Embryonic facial prominence (tissue), 1 donor: ENCODE measurements at regions not wholly inside any gene's neighbourhood (a gene's known extent, or its start where the extent isn't known, plus 50 kb on each side); places are given as distances from the start of the nearest gene placed in this dataset.

ENCODE experiments used
- DNase-seq: peaks from one replicate; pipeline ENCODE4 v3.0.0-alpha.2; 2016; ENCODE audit errors: extremely low spot score

DNA sequence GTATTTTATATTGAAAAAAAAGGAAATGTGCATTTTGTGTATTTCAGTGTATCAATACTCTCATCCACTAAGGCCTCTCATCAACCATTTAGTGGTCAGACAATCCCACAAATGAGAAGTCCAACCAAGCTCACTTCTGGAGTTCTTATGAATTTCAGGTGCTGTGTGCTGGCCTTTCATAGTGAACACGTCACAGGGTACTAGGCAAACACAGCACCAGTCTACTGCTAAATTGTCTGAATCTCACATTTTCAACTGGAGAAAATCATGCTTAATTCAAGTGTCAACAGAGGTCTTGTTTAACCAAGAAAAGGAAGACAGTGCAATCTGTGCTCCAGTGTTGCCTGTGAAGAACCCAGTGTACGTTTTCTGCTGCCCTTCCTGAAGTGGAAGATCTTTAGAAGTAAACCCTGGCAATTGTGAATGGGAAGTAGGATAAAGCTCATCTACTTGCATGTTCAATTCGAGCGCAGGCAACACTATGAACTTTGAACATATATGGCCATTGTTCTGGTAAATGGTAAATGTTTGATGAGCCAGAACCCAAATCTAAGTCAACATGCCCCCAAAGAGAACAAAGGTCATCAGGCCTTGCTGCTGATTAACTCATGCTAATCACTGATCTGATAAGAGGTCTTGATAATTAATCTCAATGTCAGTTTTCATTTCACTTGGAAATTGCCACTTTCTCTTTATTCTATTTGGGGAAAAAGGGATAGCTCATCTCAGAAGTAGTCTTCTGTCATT is 439.2 kb upstream of the SOX9 start:
- no peak for DNase-seq

DNA sequence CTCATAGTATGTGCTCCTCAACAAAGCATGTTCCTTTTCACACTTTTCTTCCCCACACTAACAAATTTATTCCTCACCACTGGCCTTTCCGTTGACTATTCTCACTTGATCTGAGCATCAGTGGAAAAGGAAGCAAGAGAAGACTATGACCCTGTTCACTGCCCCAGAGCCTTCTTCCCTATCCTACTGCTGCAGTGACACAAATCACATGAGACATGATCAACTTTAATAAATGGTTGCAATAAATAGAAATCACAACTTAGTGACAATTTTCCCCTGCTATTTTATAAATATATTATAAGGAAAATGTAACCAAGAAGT is 438.7 kb upstream of the SOX9 start:
- DNase-seq: no peak

DNA sequence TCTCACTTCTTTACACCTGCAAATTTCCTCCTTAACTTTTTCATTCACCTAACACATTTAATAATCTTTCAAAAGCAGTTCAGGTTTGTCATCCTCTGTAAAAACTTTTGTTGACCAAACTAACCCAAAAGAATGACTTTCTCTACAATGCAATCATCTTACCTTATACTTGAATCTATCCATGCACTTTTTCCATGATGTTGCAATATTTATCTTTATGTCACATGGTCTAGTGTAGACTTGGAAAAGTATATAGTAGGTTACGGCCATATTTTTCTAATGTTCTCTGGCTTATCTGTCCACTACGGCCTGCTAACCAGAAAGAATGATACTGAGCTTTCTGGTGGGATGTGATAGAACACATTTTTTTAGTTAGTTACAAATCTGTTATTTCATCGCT is 431.0 kb upstream of the SOX9 start:
- DNase-seq: no peak

DNA sequence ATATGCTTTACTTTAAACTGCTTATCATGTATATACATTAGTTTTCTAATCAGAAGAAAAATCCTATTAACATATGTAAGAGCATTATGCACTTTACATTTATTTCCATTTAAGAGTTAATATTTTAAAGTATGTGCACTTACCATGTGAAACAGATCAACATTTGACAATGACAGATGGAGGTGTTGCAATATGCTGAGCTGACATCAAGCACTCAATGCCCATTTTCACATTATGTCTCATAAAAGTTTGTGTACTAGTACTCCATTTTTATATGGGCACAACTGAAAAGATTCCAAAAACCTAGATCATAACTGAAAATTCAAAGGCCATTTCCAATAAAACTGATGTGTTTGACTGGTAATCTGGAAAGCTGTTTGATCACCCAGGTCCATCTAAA is 420.9 kb upstream of the SOX9 start:
- no peak for DNase-seq

DNA sequence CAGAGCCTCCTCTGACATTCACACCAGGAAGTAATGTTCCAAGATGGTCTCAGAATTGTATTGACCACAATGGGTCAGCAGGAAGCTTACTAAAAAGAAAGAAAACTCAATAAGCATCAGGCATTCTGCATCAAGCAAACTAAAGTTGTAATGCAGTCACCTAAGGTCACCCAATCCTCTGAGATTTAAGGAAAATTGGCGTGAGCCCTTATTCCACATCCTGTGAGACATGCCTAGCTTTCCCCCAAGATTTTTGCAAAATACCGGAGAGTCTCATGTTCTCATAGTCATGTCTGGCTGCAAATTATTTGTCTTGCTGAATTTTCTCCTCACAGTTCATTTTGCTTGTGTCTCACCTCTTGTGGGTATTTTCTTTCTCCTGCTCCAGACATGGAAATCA is 417.1 kb upstream of the SOX9 start:
- DNase-seq: no peak

GRCh38 chr17:71709271-71709890 is 411.4 kb upstream of the SOX9 start:
- peak; percentile 15 for DNase-seq

GRCh38 chr17:71709946-71710345 is 410.9 kb upstream of the SOX9 start:
- DNase-seq: no peak

GRCh38 chr17:71710816-71711215 is 410.0 kb upstream of the SOX9 start:
- no peak for DNase-seq

DNA sequence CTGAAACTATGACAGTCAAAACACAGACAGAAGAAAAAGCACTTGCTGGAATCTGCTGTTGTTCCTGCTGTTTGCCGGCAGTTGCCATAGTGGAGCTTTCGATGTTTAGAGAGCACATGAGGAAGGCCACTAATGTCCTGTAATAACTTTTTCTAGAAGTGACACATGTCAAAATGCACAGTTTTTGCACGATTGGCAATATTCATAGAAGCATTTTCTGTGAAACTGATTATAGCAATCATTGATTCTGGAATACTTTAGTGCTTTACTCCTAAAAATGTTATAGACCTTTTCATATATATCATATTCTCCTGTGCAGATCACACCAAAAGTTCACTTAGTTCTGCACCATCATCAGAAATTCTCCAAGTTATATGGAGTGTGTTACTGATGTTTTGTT is 407.0 kb upstream of the SOX9 start:
- DNase-seq: no peak

DNA sequence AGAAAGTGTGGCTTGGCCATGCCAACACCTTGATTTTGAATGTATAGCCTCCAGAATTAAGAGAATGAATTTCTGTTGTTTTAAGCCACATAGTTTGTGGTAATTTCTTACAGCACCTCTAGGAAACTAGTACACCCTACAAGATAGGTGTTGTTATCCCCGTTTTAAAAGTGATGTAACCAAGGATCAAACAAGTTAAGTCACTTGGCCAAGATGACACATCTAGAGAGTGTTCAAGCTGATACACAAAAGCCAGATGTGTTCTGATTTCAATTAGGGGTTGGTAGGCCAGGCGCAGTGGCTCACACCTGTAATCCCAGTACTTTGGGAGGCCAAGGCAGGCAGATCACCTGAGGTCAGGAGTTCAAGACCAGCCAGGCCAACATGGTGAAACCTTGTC is 396.5 kb upstream of the SOX9 start:
- DNase-seq: no peak

DNA sequence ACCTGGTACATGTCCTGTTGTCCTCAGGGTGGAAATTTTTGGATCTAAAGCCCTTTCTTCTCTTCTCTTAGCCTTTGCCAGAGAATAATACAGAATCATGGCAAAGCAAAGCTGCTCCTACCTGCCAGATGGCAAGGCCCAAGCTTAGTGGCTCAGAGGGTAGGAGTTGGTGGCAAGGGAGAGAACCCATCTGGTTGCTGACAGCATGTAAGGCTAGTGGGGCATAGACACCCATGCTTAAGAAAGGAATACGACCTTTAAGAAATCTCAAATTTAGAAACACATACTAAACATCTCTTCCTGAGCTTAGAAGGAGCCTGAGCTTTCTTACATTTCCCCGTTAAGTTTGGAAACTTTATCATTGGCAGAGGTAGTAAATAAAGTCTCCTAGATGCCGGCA is 395.0 kb upstream of the SOX9 start:
- no peak for DNase-seq

- no peak for DNase-seq
Measured at GRCh38 chr17:71726341-71726740, 394.5 kb upstream of the SOX9 start.

- no peak for DNase-seq
Measured at GRCh38 chr17:71727292-71727691, 393.5 kb upstream of the SOX9 start.

DNA sequence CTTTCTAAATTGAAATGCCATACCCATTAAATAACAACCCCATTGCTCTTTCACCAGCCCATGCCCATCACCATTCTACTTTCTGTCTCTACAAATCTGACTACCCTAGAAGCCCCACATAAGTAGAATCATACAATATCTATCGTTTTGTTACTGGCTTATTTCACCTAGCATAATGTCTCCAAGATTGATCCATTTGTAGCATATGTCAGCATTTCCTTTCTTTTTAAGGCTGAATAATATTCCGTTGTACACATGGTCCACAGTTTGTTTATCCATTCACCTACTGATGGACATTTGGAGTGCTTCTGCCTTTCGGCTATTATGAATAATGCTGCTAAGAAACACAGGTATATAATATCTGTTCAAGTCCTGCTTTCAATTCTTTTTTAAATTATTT is 393.1 kb upstream of the SOX9 start:
- DNase-seq: no peak

DNA sequence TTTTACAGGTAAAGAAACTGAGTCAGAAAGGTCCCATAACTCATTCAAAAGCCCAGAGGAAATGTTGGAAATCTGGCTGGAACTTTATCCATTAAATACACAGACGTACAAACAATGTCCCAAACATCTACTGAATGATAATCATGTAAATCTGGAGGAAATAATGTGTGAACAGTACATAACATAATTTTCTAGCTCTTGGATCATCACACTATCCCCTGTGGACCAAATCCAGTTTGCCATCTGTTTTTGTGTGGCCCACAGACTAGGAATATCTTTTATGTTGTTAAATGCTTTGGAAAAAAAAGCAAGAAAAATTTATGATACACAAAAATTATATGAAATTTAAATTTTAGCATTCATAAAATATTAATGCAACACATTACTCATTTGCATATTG is 389.9 kb upstream of the SOX9 start:
- DNase-seq: no peak

DNA sequence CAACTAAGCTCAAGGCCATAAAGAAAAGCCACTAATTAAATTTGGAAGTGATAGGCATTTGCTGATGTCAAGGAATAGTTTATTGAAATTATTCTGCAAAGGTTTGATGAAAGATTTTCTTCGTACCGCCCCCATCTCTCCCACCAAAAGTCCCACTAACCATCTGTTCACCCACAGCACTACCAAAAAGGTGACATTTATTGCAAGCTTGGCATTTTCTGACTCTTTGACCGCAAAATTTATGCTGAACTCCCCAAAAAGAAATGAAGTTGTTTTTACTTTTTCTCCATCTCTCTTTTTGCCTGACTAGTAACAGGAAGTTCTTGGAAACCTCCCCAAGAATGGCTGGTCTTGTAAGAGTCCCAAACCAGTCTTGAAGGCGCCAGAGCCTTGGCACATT is 384.9 kb upstream of the SOX9 start:
- no peak for DNase-seq

DNA sequence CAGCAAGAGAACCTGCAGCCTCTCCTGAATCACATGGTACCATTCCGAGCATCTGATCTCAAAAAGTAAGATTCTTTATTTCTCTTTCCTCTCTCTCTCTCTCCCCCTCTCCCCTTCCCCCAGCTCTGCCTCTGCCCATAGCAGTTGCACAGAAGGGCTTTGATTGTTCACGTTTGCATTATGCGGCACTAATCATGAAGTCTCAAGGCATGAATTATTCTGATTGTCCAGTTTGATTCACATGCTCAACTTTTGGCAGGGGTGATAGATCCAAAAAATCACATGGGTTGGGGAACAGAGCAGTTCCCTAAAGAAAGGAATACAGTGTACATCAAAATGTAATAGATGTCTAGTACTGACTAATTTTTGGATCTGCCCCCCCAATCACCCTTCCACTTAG is 380.0 kb upstream of the SOX9 start:
- no peak for DNase-seq

- no peak for DNase-seq
Measured at GRCh38 chr17:71741836-71742235, 379.0 kb upstream of the SOX9 start.

DNA sequence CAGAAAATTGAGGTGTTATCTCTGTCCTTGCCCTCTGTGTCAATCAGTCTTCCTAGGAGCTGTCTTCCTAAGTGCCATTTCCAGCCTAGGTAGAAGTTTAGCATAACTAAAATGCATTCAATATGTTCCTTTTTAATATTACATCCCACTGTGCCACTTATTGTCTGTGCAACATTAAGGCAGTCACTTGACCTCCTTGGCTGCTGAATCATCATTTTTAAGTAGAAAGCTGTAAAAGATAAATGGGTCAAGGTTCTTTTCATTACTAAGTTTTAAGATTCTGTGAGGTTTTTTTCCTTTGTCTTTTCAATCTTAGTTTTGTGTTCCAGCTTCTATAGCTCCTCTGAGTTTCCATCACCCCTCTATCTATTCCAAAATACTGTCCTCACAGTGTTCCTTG is 371.9 kb upstream of the SOX9 start:
- no peak for DNase-seq

DNA sequence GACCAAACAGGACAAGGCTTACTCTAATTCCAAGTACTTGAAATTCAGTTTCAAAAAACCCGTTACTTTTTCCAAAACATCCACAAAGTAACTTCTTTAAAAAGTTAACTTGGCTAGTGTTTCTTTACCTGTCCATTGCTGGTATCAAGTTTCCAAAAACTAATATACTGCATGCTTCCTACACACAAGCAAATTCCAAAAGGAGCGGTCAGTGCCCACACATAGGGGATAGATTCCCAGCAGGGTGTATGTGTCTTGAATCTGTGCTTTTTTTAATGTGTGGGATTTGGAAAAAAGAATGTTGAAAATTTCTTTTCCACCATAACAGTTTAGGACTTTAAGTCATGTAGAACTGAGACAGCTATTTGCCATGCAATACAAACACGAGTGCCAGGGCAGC is 367.8 kb upstream of the SOX9 start:
- DNase-seq: no peak

GRCh38 chr17:71757156-71757555 is 363.7 kb upstream of the SOX9 start:
- no peak for DNase-seq

GRCh38 chr17:71757956-71758355 is 362.9 kb upstream of the SOX9 start:
- no peak for DNase-seq

DNA sequence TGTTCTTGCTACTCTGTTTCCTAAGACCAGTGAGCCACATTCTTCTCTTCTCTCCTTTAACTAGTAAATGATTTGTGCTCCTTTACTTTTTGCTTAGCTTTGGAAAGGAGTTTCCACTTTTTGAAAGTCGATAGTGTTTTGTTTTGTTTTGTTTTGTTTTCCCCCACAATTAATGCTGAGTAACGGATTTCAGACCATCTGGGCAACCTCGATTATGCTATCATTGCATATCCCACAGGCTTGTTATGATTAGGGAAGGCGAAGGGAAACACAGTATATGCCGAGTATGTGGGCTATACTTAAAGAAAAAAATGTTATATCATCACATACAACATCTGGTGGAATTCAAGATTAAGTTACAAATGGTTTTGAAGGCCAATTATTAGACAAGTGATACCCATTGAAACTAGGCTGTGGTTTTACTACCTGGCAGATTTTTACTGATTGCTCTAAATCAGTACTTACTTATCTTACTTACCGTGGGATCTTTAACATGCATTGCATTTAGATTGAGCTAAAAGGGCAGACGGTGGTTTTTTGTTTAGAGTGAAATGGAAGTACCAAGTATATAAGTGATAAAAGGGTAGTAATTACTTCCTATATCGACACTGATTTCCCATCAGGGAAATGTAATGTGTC is 361.3 kb upstream of the SOX9 start:
- DNase-seq: no peak
